Heart left ventricle (tissue), 16 donors: ENCODE measurements at regions not wholly inside any gene's neighbourhood (a gene's known extent, or its start where the extent isn't known, plus 50 kb on each side); places are given as distances from the start of the nearest gene placed in this dataset.

ENCODE experiments used
- ATAC-seq, 4 donors: fragments of 200-7000 bp; cut with Tn5 transposase; one replicate each; pipeline ENCODE4 v1.9.1; 2020 to 2022; ENCODE audit warnings: moderate library complexity in 4 of 4, mild to moderate bottlenecking in 3 of 4, moderate number of reproducible peaks in 1 of 4
- DNase-seq, 5 donors: peaks; one replicate each; pipeline ENCODE4 v3.0.0-alpha.2; 2020
- H3K27ac ChIP-seq, 12 donors: fragments of 200-600 bp; sonication (generic) in 4 of 12; one replicate each; pipeline versions ENCODE4 v1.5.0 to v1.8.0; 2016 to 2022; ENCODE audit warnings: mild to moderate bottlenecking in 2 of 12
- H3K27me3 ChIP-seq, 9 donors: fragments of 200-600 bp; sonication (generic) in 2 of 9; one replicate each; pipeline versions ENCODE4 v1.5.1 to v1.8.0; 2016 to 2022; ENCODE audit warnings: mild to moderate bottlenecking in 3 of 9
- H3K36me3 ChIP-seq, 9 donors: fragments of 200-600 bp; sonication (generic) in 2 of 9; one replicate each; pipeline versions ENCODE4 v1.5.0 to v1.8.0; 2018 to 2022; ENCODE audit warnings: mild to moderate bottlenecking in 2 of 9
- H3K4me1 ChIP-seq, 12 donors: fragments of 200-600 bp; sonication (generic) in 4 of 12; one replicate each; pipeline versions ENCODE4 v1.5.0 to v1.8.0; 2016 to 2022; ENCODE audit warnings: mild to moderate bottlenecking in 3 of 12
- H3K4me3 ChIP-seq, 12 donors: fragments of 200-600 bp; sonication (generic) in 4 of 12; one replicate each; pipeline versions ENCODE4 v1.5.0 to v1.8.0; 2017 to 2022; ENCODE audit warnings: mild to moderate bottlenecking in 9 of 12, moderate library complexity in 4 of 12
- H3K9me3 ChIP-seq, 12 donors: fragments of 200-600 bp; sonication (generic) in 4 of 12; one replicate each; pipeline versions ENCODE4 v1.5.0 to v1.8.0; 2016 to 2022; ENCODE audit warnings: mild to moderate bottlenecking in 1 of 12
- POLR2A ChIP-seq, 2 donors: fragments of 450-650 bp; IDR thresholded peaks; one replicate each; pipeline ENCODE4 v1.6.1; 2017; ENCODE audit warnings: antibody characterized with exemption in 2 of 2, mild to moderate bottlenecking in 2 of 2, moderate library complexity in 2 of 2
- WGBS, 4 donors: extraction: QIAGEN DNeasy Blood & Tissue Kit in 2 of 4; methylation state at CpG; one replicate each; pipeline versions ENCODE4 v1.1.5 to v1.1.7; 2013 to 2018; 5-methylcytosine and 5-hydroxymethylcytosine counted together
- intact Hi-C, 10 donors: fragments of 100-400 bp; cut with DNase I; formaldehyde crosslinking; loops; one replicate each; pipeline versions ENCODE4 v1.11.1 to v1.14.2; 2022
- TF ChIP-seq, protein P1 (sequence below), 12 donors: fragments of 200-600 bp; sonication (generic) in 4 of 12; IDR thresholded peaks; one replicate each; pipeline versions ENCODE4 v1.5.0 to v1.8.0; 2018 to 2022; ENCODE audit warnings: antibody characterized with exemption in 12 of 12, mild to moderate bottlenecking in 5 of 12
- donor health status: ischemic (EF 13 %, LVEDD 7.1; RV severe dilation, severe dysfunction).
- donor health status: healthy with polysubstance abuse.
- donor health status: DM: no; HTN: yes; CAD: no.
- donor health status: DM: no; HTN: no; CAD: no.
- donor health status: ischemic (EF 25% LVEDD 6.9; RV normal size, moderate dysfunction).
- donor health status: ischemic (EF 25% LVEDD 5.7; RV mildly dilated, moderate dysfunction).
- donor health status: healthy.
- donor health status: DM: yes; HTN: yes; CAD: no.
- donor health status: ischemic (EF 35%, LVEDD 5.7; RV mildly dilated, moderate dysfunction).
- donor health status: nonischemic (EF 11% LVEDD 7.7; RV severe dilation, severe dysfunction).
- donor health status: DM: yes; HTN: yes; CAD: no.
- donor health status: PGD.
- donor health status: ischemic (EF 29% LVEDD 5.4; RV normal size, mild dysfunction).
- donor health status: nonischemic (EF 23%, LVEDD 6.1; RV moderate dilation, normal function).

DNA sequence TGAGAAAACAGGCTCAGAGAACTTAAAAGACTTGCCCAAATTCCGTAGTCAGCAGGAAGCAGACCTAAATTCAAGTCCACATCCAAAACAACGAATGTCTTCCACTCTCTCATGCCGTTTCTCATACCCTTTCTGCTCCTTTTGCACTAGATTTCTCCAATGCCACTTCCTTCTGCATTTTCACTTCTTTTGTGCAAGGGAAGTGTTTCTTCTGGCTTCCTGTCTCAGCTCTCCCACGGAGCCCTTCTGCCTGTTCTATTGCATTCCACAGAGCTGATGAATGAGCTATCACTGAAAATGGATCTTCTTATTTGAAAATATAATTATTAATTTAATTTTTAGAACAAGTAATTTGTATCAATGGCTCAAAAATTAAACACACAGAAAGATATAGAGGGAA lies 56.1 kb upstream of the STK24 start:
- no peaks in the 10 kb centered on the region for H3K27me3 ChIP-seq
- peaks cover 0 to 5% (median 0%) of the 10 kb centered on the region in 12 donors for H3K9me3 ChIP-seq
- peak overlapping the region in 1 of 12 donors; percentile 20 for H3K27ac ChIP-seq
- no peaks in the 10 kb centered on the region for H3K36me3 ChIP-seq
- H3K4me3 ChIP-seq: no peak overlapping the region
- 49 to 64% (median 51%) methylated on average over 4 of the region's 4 CpGs for WGBS, 4 donors
- TF ChIP-seq POLR2A (IDR thresholded peaks at IDR 0.05): no peak
- TF ChIP-seq, protein P1, sequence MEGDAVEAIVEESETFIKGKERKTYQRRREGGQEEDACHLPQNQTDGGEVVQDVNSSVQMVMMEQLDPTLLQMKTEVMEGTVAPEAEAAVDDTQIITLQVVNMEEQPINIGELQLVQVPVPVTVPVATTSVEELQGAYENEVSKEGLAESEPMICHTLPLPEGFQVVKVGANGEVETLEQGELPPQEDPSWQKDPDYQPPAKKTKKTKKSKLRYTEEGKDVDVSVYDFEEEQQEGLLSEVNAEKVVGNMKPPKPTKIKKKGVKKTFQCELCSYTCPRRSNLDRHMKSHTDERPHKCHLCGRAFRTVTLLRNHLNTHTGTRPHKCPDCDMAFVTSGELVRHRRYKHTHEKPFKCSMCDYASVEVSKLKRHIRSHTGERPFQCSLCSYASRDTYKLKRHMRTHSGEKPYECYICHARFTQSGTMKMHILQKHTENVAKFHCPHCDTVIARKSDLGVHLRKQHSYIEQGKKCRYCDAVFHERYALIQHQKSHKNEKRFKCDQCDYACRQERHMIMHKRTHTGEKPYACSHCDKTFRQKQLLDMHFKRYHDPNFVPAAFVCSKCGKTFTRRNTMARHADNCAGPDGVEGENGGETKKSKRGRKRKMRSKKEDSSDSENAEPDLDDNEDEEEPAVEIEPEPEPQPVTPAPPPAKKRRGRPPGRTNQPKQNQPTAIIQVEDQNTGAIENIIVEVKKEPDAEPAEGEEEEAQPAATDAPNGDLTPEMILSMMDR (IDR thresholded peaks at IDR 0.05): no peak
- H3K4me1 ChIP-seq: peaks cover 0 to 10% (median 0%) of the 10 kb centered on the region in 12 donors
- DNase-seq (no peak), ATAC-seq (no peak)
- intact Hi-C loops: no loop called here

DNA sequence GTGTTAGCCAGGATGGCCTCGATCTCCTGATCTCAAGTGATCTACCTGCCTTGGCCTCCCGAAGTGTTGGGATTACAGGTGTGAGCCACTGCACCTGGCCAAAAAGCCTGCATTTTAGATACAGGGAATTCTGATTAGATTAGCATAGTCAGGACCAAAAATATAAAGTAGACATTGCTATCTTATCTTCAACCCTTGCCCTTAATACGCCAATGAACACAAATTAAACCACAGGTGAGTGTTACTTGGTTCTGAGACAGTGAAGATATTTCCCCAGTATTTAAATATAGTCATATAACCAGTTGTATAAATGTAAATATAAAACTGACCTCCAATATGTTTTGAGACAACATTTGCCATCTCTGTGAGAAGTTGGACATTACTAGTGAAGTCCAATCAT lies 52.1 kb upstream of the STK24 start:
- Histone ChIP-seq H3K36me3 (no peaks in the 10 kb centered on the region), H3K27me3 (no peaks in the 10 kb centered on the region), H3K4me3 (no peak overlapping the region), H3K9me3 (peaks cover 0 to 10% (median 0%) of the 10 kb centered on the region in 12 donors), H3K27ac (no peak overlapping the region), H3K4me1 (peaks cover 0 to 10% (median 0%) of the 10 kb centered on the region in 12 donors)
- DNase-seq (no peak), ATAC-seq (no peak)
- 90 to 98% (median 93%) methylated on average over 3 of the region's 3 CpGs for WGBS, 4 donors
- intact Hi-C loops: no loop called here
- TF ChIP-seq, protein P1 (IDR thresholded peaks at IDR 0.05): no peak
- TF ChIP-seq POLR2A (IDR thresholded peaks at IDR 0.05): no peak
